ENCODE measurements at regions not wholly inside any gene's neighbourhood (a gene's known extent, or its start where the extent isn't known, plus 50 kb on each side); places are given as distances from the start of the nearest gene placed in this dataset.

DNA sequence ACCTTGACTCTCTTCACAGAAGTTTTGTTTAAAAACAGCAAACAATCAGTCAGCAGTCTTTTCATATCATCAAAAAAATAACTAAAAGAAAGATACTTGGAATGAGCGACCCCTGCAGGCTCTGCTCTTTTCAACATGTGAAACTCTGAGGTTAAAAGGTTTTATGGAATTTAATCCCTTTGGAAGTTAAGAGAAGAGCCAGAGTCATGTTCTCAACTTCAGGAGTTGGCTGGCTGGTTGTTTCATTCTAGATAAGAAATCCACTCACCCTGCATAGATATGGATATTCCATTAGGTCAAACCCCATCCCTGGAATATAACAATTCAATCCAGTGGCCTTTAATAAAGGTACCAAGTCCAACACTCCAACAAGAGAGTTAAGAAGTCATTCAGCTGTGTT is 115.6 kb upstream of the RMDN2 start:
- no peak for TF ChIP-seq FOXP2 (optimal IDR thresholded peaks at IDR 0.05; ENCODE audit: borderline replicate concordance, extremely low read depth, extremely low read length, insufficient read depth)
- TF ChIP-seq, protein P1, sequence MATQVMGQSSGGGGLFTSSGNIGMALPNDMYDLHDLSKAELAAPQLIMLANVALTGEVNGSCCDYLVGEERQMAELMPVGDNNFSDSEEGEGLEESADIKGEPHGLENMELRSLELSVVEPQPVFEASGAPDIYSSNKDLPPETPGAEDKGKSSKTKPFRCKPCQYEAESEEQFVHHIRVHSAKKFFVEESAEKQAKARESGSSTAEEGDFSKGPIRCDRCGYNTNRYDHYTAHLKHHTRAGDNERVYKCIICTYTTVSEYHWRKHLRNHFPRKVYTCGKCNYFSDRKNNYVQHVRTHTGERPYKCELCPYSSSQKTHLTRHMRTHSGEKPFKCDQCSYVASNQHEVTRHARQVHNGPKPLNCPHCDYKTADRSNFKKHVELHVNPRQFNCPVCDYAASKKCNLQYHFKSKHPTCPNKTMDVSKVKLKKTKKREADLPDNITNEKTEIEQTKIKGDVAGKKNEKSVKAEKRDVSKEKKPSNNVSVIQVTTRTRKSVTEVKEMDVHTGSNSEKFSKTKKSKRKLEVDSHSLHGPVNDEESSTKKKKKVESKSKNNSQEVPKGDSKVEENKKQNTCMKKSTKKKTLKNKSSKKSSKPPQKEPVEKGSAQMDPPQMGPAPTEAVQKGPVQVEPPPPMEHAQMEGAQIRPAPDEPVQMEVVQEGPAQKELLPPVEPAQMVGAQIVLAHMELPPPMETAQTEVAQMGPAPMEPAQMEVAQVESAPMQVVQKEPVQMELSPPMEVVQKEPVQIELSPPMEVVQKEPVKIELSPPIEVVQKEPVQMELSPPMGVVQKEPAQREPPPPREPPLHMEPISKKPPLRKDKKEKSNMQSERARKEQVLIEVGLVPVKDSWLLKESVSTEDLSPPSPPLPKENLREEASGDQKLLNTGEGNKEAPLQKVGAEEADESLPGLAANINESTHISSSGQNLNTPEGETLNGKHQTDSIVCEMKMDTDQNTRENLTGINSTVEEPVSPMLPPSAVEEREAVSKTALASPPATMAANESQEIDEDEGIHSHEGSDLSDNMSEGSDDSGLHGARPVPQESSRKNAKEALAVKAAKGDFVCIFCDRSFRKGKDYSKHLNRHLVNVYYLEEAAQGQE (IDR thresholded peaks at IDR 0.05; ENCODE audit: insufficient read depth in 1 of 2, low read depth in 2 of 2, low read length in 2 of 2), result no peak
- no peak for TF ChIP-seq TAF1 (IDR thresholded peaks at IDR 0.05; ENCODE audit: borderline replicate concordance, insufficient read depth, low read length)
- no peak for TF ChIP-seq SIN3A (IDR thresholded peaks at IDR 0.05; ENCODE audit: borderline replicate concordance, insufficient read depth, low read length)
- no peak for TF ChIP-seq POLR2AphosphoS5 (IDR thresholded peaks at IDR 0.05; ENCODE audit: low read depth, low read length)

DNA sequence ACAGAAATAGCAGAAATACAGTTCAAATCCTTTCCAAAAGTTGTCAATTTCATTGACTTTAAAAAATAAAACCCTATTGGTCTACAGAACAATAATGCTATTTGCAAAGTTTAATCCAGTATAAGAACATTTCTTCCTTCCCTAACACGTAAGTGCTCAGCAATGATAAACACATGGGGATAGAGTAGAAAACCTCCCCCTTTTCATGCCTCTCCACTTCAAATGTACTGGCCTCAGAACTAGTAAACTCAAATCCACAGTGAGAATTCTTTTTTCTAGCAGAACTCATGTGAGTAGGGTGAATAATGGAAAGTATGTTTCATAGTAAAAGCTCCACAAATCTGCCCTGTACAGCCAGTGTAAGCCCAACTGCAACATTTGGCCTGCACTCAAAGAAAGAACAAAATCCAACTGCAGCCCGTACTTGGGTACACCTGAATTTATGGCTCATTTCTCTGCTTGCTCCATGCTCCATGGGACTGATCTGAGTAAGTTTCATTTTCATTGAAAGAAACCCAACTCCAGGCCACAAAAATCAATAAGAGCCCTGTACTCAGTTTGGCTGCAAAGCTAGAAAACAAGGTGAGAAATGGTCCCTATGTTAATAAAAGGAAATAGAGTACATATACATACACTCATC is 115.0 kb upstream of the RMDN2 start:
- TF ChIP-seq, protein P1 (IDR thresholded peaks at IDR 0.05; ENCODE audit: insufficient read depth in 1 of 2, low read depth in 2 of 2, low read length in 2 of 2), result no peak
- TF ChIP-seq SIN3A (IDR thresholded peaks at IDR 0.05; ENCODE audit: borderline replicate concordance, insufficient read depth, low read length), result no peak
- TF ChIP-seq TAF1 (IDR thresholded peaks at IDR 0.05; ENCODE audit: borderline replicate concordance, insufficient read depth, low read length), result no peak
- TF ChIP-seq FOXP2 (optimal IDR thresholded peaks at IDR 0.05; ENCODE audit: borderline replicate concordance, extremely low read depth, extremely low read length, insufficient read depth), result no peak
- TF ChIP-seq POLR2AphosphoS5 (IDR thresholded peaks at IDR 0.05; ENCODE audit: low read depth, low read length), result no peak

DNA sequence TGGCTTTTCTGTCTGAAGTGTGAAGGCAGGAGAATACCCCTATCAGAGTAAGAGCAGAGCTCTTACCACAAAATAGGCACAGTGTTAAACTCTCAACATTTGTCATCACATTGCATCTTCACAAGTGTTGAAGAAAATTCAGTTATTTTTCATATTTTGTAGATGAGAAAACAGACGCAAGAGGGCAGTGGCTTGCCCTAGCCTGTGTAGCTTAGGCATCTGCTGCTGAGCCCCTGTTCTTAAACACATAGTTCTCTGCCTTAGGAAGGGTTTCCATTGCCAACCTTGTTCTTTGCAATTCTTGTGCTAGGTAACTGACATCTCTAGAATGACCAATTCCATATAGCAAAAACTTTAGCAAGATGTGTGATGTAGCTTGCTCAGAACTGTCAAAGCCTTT is 112.7 kb upstream of the RMDN2 start:
- TF ChIP-seq POLR2AphosphoS5 (IDR thresholded peaks at IDR 0.05; ENCODE audit: low read depth, low read length) (no peak), TAF1 (IDR thresholded peaks at IDR 0.05; ENCODE audit: borderline replicate concordance, insufficient read depth, low read length) (no peak), SIN3A (IDR thresholded peaks at IDR 0.05; ENCODE audit: borderline replicate concordance, insufficient read depth, low read length) (no peak), FOXP2 (optimal IDR thresholded peaks at IDR 0.05; ENCODE audit: borderline replicate concordance, extremely low read depth, extremely low read length, insufficient read depth) (no peak)
- TF ChIP-seq, protein P1 (IDR thresholded peaks at IDR 0.05; ENCODE audit: insufficient read depth in 1 of 2, low read depth in 2 of 2, low read length in 2 of 2), result no peak

DNA sequence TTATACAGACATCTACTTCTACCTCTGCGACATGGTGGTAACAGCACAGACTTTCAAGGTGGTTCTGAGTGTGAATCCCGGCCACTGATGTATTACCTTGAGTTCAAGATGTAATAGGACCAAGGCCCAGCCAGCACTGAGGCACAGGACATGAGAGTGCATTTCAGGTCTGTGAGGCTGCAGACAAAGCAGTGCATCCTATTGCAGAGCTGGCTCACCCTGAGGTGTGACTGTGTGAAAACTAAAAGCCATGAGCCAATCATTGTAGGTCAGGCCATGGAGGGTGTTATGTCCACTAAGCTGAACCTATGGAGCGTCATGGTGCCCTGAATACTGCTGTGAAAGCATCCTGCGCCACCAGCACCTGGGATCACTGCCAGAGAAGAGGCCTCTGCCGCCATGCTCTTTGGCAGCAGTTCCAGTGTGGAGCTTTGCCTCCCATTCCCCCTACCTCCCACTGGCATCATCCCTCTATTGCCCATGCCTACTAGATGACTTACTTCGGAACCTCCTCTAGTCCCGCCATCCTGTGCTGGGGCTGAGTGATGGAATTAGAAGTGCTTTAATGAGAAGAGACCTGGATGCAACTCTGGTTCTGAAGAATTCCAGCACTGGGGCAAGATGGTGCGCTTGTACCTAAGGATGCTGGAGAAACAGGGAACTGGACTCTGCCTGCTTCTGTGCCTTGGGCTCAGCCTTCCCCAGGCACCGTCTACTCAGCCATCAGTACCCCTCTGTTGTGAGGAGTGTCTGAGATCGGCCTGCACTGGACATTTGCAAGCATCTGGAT is 112.0 kb upstream of the RMDN2 start:
- TF ChIP-seq FOXP2 (optimal IDR thresholded peaks at IDR 0.05; ENCODE audit: borderline replicate concordance, extremely low read depth, extremely low read length, insufficient read depth), result no peak
- TF ChIP-seq POLR2AphosphoS5 (IDR thresholded peaks at IDR 0.05; ENCODE audit: low read depth, low read length), result no peak
- TF ChIP-seq TAF1 (IDR thresholded peaks at IDR 0.05; ENCODE audit: borderline replicate concordance, insufficient read depth, low read length), result no peak
- no peak for TF ChIP-seq SIN3A (IDR thresholded peaks at IDR 0.05; ENCODE audit: borderline replicate concordance, insufficient read depth, low read length)
- TF ChIP-seq, protein P1 (IDR thresholded peaks at IDR 0.05; ENCODE audit: insufficient read depth in 1 of 2, low read depth in 2 of 2, low read length in 2 of 2), result no peak
